ENCODE measurements at regions not wholly inside any gene's neighbourhood (a gene's known extent, or its start where the extent isn't known, plus 50 kb on each side); places are given as distances from the start of the nearest gene placed in this dataset.

- TF ChIP-seq CTCF (conservative IDR thresholded peaks at IDR 0.05; ENCODE audit: low read depth, low read length) = no peak
- TF ChIP-seq EZH2 (IDR thresholded peaks at IDR 0.05; ENCODE audit: borderline replicate concordance, low read depth, low read length, poor library complexity, severe bottlenecking) = no peak
Measured at GRCh38 chr4:131367441-131367840, 1781.7 kb upstream of the PCDH10 start.

Data from A673 (cell line).